PFSK-1 (cell line): ENCODE measurements at regions not wholly inside any gene's neighbourhood (a gene's known extent, or its start where the extent isn't known, plus 50 kb on each side); places are given as distances from the start of the nearest gene placed in this dataset.

Experiments
- FOXP2 ChIP-seq: optimal IDR thresholded peaks from 2 replicates; pipeline ENCODE3; 2011; ENCODE audit warnings: borderline replicate concordance, control low read depth, inconsistent platforms; ENCODE audit not compliant: insufficient read depth; ENCODE audit errors: extremely low read length, extremely low read depth
- POLR2AphosphoS5 ChIP-seq: IDR thresholded peaks from 2 replicates; pipeline ENCODE4 v1.6.1; 2012; ENCODE audit warnings: low read depth, mild to moderate bottlenecking, control low read depth, low read length, moderate library complexity
- REST ChIP-seq, 2 experiments: IDR thresholded peaks; 2 replicates each; pipeline versions ENCODE4 v1.6.1 to v1.8.0; 2011 to 2012; ENCODE audit warnings: low read depth in 2 of 2, low read length in 2 of 2, control low read depth in 1 of 2, inconsistent platforms in 1 of 2, mild to moderate bottlenecking in 1 of 2, moderate library complexity in 1 of 2; ENCODE audit not compliant: insufficient read depth in 1 of 2
- SIN3A ChIP-seq: IDR thresholded peaks from 2 replicates; pipeline ENCODE4 v1.6.1; 2012; ENCODE audit warnings: mild to moderate bottlenecking, low read length, moderate library complexity, borderline replicate concordance; ENCODE audit not compliant: insufficient read depth
- TAF1 ChIP-seq: IDR thresholded peaks from 2 replicates; pipeline ENCODE4 v1.6.1; 2012; ENCODE audit warnings: low read length, control low read depth, borderline replicate concordance; ENCODE audit not compliant: insufficient read depth

GRCh38 chr5:58135571-58136335 lies 324.1 kb downstream of the PLK2 start:
- no peak for TF ChIP-seq TAF1
- TF ChIP-seq SIN3A: no peak
- TF ChIP-seq REST (IDR thresholded peaks at IDR 0.05; ENCODE audit: insufficient read depth in 1 of 2, low read depth in 2 of 2, low read length in 2 of 2): no peak
- no peak for TF ChIP-seq FOXP2
- no peak for TF ChIP-seq POLR2AphosphoS5

- TF ChIP-seq SIN3A (no peak), REST (IDR thresholded peaks at IDR 0.05; ENCODE audit: insufficient read depth in 1 of 2, low read depth in 2 of 2, low read length in 2 of 2) (no peak), TAF1 (no peak), FOXP2 (no peak), POLR2AphosphoS5 (no peak)
These were observed 326.1 kb downstream of the PLK2 start for GRCh38 chr5:58133631-58134296.

GRCh38 chr5:58133216-58133615 lies 326.7 kb downstream of the PLK2 start:
- TF ChIP-seq FOXP2 (no peak), POLR2AphosphoS5 (no peak), SIN3A (no peak), REST (IDR thresholded peaks at IDR 0.05; ENCODE audit: insufficient read depth in 1 of 2, low read depth in 2 of 2, low read length in 2 of 2) (no peak), TAF1 (no peak)

GRCh38 chr5:58127255-58128220 lies 332.3 kb downstream of the PLK2 start:
- no peak for TF ChIP-seq POLR2AphosphoS5
- no peak for TF ChIP-seq TAF1
- TF ChIP-seq FOXP2: no peak
- no peak for TF ChIP-seq REST (IDR thresholded peaks at IDR 0.05; ENCODE audit: insufficient read depth in 1 of 2, low read depth in 2 of 2, low read length in 2 of 2)
- no peak for TF ChIP-seq SIN3A
